Mucosa of stomach (tissue), 1 donor: ENCODE measurements at regions not wholly inside any gene's neighbourhood (a gene's known extent, or its start where the extent isn't known, plus 50 kb on each side); places are given as distances from the start of the nearest gene placed in this dataset.

Experiments
- H3K27me3 ChIP-seq: one replicate; pipeline ENCODE4 v1.7.0; 2013; ENCODE audit warnings: mild to moderate bottlenecking, low read length; ENCODE audit not compliant: control insufficient read depth, insufficient read depth
- H3K36me3 ChIP-seq: one replicate; pipeline ENCODE4 v1.7.0; 2013; ENCODE audit warnings: low read length; ENCODE audit not compliant: control insufficient read depth, insufficient read depth
- H3K4me1 ChIP-seq: one replicate; pipeline ENCODE4 v1.7.0; 2013; ENCODE audit warnings: mild to moderate bottlenecking, low read length; ENCODE audit not compliant: control insufficient read depth, insufficient read depth
- H3K4me3 ChIP-seq: one replicate; pipeline ENCODE4 v1.7.0; 2013; ENCODE audit warnings: low read length
- H3K9ac ChIP-seq: one replicate; pipeline ENCODE4 v1.7.0; 2013; ENCODE audit warnings: mild to moderate bottlenecking, low read length, moderate library complexity
- H3K9me3 ChIP-seq: one replicate; pipeline ENCODE4 v1.7.0; 2013; ENCODE audit warnings: mild to moderate bottlenecking, low read length, moderate library complexity; ENCODE audit not compliant: control insufficient read depth
- donor health status: Pancreatic carcinoma.

DNA sequence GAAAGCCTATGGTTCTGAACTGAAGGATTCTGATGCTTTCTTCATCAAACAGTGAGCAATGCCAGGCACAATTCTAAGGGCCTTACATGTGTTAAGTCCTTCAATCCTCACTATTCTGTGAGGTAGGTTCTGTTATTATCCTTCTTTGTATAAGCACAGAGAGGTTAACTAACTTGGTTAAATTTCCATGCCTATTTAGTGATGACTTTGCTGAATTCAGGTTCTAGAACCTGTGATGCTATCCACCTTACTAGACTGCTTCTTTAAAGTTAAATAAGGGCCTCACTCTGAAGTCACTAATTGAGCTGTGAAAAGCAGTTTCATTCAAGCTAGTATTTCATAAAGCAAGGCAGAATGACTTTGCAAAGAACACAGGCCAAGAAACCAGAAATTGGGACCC lies 138.9 kb upstream of the PARP11 start:
- Histone ChIP-seq H3K4me3 (no peak overlapping the region), H3K9ac (no peak overlapping the region), H3K9me3 (no peaks in the 10 kb centered on the region), H3K27me3 (peaks cover 3% of the 10 kb centered on the region), H3K4me1 (peaks cover 4% of the 10 kb centered on the region), H3K36me3 (no peaks in the 10 kb centered on the region)

DNA sequence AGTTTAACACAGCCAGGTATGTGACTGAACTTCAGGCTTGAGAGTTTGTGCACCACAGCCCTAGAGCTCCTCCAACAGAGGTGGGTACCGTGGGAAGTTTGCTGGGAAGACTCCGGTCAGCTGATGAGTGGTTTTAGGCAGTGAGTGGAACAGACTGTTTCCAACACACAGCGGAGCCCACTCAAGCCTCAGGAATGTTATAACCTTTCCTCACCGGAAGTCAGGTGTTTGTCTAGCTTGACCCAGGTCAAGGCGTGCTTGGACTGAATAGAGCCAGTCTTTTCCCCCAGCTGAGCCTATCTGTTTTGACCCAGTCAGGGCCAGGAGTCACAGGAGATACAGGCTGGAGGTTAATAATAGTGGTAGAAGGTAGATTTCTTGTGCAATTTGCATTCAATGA lies 138.4 kb upstream of the PARP11 start:
- Histone ChIP-seq H3K36me3 (no peaks in the 10 kb centered on the region), H3K27me3 (peaks cover 3% of the 10 kb centered on the region), H3K4me1 (peaks cover 4% of the 10 kb centered on the region), H3K9ac (no peak overlapping the region), H3K4me3 (no peak overlapping the region), H3K9me3 (no peaks in the 10 kb centered on the region)

GRCh38 chr12:4009979-4010704 lies 136.9 kb upstream of the PARP11 start:
- no peaks in the 10 kb centered on the region for H3K36me3 ChIP-seq
- H3K9ac ChIP-seq, result no peak overlapping the region
- no peaks in the 10 kb centered on the region for H3K9me3 ChIP-seq
- H3K4me3 ChIP-seq, result no peak overlapping the region
- peaks cover 3% of the 10 kb centered on the region for H3K27me3 ChIP-seq
- peaks cover 4% of the 10 kb centered on the region for H3K4me1 ChIP-seq

DNA sequence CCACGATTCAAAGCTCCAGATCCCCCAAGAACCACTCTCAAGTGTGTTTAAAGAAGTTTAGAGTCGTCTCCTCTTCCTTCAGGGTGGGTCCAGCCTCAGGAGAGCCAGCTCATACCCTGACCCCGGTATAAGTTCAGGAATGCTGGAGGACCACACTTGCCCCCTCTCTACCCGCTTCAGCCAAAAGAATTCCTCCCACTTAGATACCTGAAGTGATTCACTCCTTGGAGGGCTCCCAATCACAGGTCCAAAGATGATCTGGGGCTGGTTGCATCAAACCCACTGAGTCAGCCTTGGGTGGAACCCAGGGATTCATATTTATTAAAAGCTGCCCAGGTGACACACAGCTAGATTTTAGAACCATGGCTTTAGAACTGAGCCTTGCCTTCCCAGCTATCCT lies 133.5 kb upstream of the PARP11 start:
- Histone ChIP-seq H3K4me3 (no peak overlapping the region), H3K9me3 (no peaks in the 10 kb centered on the region), H3K27me3 (peaks cover 3% of the 10 kb centered on the region), H3K36me3 (no peaks in the 10 kb centered on the region), H3K9ac (no peak overlapping the region), H3K4me1 (no peaks in the 10 kb centered on the region)

DNA sequence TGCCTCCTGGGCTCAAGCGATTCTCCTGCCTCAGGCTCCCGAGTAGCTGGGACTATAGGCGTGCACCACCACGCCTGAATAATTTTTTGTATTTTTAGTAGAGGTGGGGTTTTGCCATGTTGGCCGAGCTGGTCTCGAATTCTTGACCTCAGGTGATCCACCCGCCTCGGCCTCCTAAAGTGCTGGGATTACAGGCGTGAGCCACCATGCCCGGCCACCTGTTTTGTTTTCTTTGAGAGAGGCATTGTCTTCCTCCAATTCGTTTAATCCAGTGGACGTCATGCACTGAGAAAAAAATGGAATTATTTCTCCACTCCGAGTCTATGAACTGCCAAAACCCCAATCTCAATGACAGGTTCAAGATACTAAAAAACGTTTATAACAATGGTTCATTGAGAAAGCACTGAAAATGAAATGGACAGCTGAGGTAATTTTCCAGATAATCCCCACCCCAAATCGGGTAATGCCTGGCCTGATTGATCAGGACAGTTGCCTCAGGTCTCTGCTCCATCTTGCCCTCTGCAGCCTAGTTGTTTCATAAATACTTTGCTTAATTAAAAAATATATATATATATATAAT lies 132.7 kb upstream of the PARP11 start:
- no peak overlapping the region for H3K9ac ChIP-seq
- peaks cover 3% of the 10 kb centered on the region for H3K27me3 ChIP-seq
- H3K9me3 ChIP-seq, result no peaks in the 10 kb centered on the region
- H3K36me3 ChIP-seq, result no peaks in the 10 kb centered on the region
- no peaks in the 10 kb centered on the region for H3K4me1 ChIP-seq
- no peak overlapping the region for H3K4me3 ChIP-seq

- H3K4me1 ChIP-seq, result peaks cover 7% of the 10 kb centered on the region
- no peak overlapping the region for H3K9ac ChIP-seq
- H3K4me3 ChIP-seq, result no peak overlapping the region
- H3K27me3 ChIP-seq, result no peaks in the 10 kb centered on the region
- no peaks in the 10 kb centered on the region for H3K36me3 ChIP-seq
- no peaks in the 10 kb centered on the region for H3K9me3 ChIP-seq
Observed at GRCh38 chr12:4003576-4003975, 130.4 kb upstream of the PARP11 start.

DNA sequence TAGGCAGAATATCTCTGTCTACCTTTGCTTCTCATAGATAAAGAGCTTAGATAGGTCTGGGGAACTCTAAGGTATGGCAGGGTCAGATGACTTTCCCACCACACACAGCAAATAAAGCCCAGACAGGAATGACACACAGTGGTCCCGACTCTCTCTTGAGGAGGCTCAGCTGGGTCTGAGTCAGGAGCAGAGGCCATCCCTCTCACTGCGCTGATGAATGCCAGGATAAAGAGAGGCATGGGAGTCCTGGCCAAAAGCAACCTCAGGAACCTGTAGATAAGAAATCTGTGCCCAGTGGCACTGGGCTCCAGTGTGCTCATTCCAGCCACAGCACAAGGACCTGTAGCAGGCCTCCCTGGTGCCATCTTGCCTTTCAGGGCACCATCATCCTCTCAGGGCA lies 129.4 kb upstream of the PARP11 start:
- Histone ChIP-seq H3K36me3 (no peaks in the 10 kb centered on the region), H3K9ac (no peak overlapping the region), H3K4me1 (peaks cover 7% of the 10 kb centered on the region), H3K9me3 (no peaks in the 10 kb centered on the region), H3K27me3 (no peaks in the 10 kb centered on the region), H3K4me3 (no peak overlapping the region)

- no peaks in the 10 kb centered on the region for H3K9me3 ChIP-seq
- no peak overlapping the region for H3K4me3 ChIP-seq
- no peaks in the 10 kb centered on the region for H3K36me3 ChIP-seq
- H3K4me1 ChIP-seq, result peaks cover 7% of the 10 kb centered on the region
- no peak overlapping the region for H3K9ac ChIP-seq
- no peaks in the 10 kb centered on the region for H3K27me3 ChIP-seq
Observed at GRCh38 chr12:4001841-4002240, 128.6 kb upstream of the PARP11 start.

DNA sequence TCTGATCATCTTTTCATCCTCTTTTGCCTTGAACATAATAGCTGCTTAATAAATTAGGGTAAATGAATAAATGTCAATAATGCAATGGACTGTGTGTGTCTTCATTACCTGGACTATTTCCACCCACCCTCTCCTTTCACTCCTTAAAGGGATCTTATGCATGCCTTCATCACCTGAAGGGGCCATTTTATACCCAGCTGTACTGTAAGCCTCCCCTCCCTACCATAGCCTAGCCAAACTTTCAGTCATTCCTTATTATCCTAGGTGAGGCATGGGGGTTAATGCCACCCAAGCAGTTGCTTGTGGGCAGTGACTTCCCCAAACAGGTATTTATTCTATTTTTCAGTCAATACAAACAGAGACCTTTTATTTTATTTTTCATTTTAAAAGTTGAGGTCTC lies 127.8 kb upstream of the PARP11 start:
- peaks cover 7% of the 10 kb centered on the region for H3K4me1 ChIP-seq
- no peaks in the 10 kb centered on the region for H3K9me3 ChIP-seq
- no peaks in the 10 kb centered on the region for H3K36me3 ChIP-seq
- no peaks in the 10 kb centered on the region for H3K27me3 ChIP-seq
- no peak overlapping the region for H3K9ac ChIP-seq
- H3K4me3 ChIP-seq, result no peak overlapping the region

GRCh38 chr12:3999904-4000303 lies 126.7 kb upstream of the PARP11 start:
- no peaks in the 10 kb centered on the region for H3K9me3 ChIP-seq
- H3K4me1 ChIP-seq, result peaks cover 7% of the 10 kb centered on the region
- no peak overlapping the region for H3K4me3 ChIP-seq
- no peaks in the 10 kb centered on the region for H3K27me3 ChIP-seq
- H3K9ac ChIP-seq, result no peak overlapping the region
- H3K36me3 ChIP-seq, result no peaks in the 10 kb centered on the region

GRCh38 chr12:3998968-3999792 lies 126.0 kb upstream of the PARP11 start:
- Histone ChIP-seq H3K36me3 (no peaks in the 10 kb centered on the region), H3K27me3 (no peaks in the 10 kb centered on the region), H3K4me1 (peaks cover 7% of the 10 kb centered on the region), H3K9ac (no peak overlapping the region), H3K9me3 (no peaks in the 10 kb centered on the region), H3K4me3 (no peak overlapping the region)

GRCh38 chr12:3998397-3998796 lies 125.2 kb upstream of the PARP11 start:
- no peak overlapping the region for H3K4me3 ChIP-seq
- no peaks in the 10 kb centered on the region for H3K36me3 ChIP-seq
- H3K27me3 ChIP-seq, result no peaks in the 10 kb centered on the region
- H3K9me3 ChIP-seq, result no peaks in the 10 kb centered on the region
- H3K9ac ChIP-seq, result no peak overlapping the region
- H3K4me1 ChIP-seq, result peaks cover 7% of the 10 kb centered on the region
